Hippocampal formation (tissue), 2 donors: ENCODE measurements at regions not wholly inside any gene's neighbourhood (a gene's known extent, or its start where the extent isn't known, plus 50 kb on each side); places are given as distances from the start of the nearest gene placed in this dataset.
A peak's percentile ranks its signal among the peaks of the same experiment; 100 is the strongest.
"Not testable (repeated sequence)": the region's sequence is repeated elsewhere in the genome, so short reads cannot be mapped to it uniquely, and the experiment has no call there.

ENCODE experiments used
- DNase-seq, 2 donors: peaks; one replicate each; lab custom pipeline; 2025; lab: John Stamatoyannopoulos, UW

DNA sequence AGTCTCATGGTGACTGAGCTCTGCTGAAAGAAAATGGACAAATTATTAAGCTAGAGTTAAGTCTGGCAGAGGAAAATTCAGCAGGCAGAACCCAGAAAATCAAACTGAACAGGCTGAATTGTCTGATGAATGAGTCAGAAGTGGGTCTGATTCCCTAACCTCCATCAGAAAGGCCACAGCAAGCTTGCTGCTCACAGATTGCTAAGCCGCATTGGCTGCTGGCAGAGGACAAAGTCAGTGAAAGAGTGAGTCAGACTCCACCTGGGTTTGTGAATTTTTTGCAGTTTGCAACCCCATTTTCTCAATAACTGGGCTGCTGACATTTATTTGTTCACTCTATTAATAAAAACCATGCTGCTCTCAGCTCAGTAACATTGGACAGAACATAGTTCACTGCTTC is 191.3 kb downstream of the EPM2A start:
- no peak for DNase-seq

DNA sequence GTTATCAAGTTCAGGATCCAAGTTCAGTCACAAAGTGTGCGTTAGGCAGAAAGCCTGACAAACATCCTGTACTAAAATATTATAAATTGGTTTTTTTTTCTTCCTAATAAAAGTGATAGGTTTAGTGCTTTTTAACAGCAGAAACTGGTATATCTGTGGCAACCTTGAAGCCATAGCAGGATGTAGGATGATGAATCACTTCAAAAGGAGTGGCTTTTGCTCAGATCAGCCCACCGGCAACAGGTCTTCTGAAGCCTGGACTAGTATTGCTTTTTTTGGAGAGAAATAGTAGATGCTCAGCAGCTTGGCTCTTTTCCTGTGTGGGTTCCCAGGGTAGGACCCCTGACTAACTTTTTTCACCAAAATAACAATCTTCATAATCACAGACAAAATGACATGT is 190.8 kb downstream of the EPM2A start:
- DNase-seq, result no peak

DNA sequence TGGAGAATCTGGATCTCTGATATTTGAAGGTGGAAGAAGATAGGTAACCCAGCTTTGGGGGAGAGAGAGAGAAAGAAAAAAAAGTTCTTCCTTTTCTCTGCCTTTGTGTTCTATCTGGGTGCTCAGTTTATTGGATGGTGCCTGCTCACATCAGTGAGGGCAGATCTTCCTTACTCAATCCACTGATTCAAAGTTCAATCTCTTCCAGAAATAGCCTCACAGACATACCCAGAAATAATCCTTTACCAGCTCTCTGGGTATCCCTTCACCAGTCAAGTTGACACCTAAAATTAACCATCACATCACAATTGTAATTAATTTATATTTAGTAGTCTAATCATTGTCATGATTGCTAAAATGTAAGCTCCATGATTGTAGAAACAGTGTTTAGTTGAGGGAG is 189.1 kb downstream of the EPM2A start:
- no peak for DNase-seq

DNA sequence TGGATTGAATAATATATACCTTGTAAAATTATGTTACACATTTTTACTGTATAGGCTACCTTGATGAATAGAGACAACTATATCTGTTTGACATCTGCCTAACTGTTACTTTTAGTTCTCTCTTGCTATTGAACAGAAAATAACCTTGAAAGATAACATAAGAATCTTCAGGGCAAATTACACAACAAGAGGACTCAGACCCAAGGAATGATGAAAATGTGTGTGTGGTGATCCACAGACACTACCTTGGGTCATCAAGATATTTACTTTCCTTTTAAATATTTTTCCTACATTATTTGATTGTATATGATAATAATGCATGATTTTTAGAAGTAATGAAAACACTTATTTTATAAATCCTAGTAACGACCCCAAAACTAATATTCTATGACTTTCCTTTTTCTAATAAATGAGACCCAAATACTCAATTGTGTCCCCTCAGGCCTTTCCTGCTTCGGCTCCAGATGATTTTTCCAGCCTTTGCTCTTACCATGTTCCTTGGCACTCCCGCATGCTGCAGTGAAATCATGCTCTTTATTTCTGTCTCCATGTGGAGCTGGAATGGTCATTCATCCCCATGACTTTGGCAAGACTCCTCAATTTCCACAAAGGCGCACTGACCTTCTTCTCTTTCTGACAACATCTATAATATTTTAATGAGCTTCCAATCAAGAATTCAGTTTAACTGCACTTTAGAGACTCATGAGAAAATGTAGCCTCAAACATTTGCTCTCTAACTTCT is 187.6 kb downstream of the EPM2A start:
- peak; percentile 16 to 72 for DNase-seq

DNA sequence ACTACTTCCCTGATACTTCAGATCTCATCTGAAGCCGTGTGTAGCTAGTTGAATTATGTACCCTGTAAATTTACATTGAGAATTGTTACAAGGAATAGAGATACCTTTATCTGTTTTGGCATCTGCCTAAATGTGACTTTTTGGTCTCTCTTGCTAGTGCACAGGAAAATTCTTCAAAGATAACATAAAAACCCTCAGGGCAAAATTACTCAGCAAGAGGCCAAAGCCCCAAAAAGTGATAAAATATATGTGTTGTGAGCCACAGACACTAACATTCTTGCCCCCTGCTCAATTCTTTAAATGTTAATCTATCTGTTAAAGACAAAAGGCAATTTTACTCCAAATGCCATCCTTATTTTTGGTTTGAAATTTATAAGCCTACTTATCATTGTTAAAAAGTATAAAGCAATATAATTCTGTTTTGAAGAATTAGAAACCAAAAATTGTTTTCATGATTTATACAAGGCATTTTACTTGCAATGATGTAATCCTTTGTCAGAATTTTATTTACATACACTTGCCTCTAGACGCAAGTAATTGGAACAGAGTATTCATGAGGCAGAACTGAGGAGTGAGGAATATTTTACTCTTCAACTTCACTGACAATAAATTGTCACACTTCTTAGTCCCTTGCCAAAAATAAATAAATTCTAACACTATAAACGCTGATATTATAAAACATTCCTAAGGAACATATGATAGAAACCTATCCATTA is 186.2 kb downstream of the EPM2A start:
- DNase-seq, result no peak

DNA sequence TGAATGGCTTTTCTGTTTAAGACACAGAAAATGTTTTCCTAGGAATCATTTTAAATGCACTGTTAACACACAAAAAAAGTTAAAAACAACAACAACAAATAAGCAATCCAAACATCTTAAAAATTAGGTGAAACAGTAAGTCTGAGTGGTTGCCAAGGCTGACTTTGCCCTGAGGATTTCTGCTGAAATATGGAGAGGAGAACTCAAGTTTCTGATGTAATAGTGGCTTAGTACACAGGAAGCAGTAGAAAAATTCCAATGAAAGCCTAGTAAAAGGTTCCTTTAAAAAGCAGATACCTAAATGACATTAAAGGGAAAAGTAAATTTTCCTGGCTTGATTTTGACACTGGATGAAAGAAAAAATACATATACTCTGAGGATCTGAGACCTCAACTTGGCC is 184.2 kb downstream of the EPM2A start:
- no peak for DNase-seq

DNA sequence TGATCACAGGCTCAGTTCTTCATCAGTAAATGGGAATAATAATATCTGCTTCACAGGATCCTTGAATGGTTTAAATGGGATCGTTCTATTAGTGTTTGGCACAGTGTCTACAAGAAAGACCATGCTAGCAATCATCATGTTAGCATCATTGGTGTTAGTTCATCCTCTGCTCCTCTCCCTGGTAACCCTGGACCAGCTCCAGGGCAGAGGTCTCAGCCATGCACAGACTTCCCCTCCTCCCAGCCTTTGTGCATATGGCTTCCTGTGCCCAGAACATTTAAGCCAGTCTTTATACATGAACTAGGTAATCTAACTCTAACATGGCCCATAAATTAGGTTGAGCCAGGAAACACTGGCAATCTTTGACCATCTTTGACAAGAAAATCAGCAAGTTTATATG is 180.2 kb downstream of the EPM2A start:
- no peak for DNase-seq

DNA sequence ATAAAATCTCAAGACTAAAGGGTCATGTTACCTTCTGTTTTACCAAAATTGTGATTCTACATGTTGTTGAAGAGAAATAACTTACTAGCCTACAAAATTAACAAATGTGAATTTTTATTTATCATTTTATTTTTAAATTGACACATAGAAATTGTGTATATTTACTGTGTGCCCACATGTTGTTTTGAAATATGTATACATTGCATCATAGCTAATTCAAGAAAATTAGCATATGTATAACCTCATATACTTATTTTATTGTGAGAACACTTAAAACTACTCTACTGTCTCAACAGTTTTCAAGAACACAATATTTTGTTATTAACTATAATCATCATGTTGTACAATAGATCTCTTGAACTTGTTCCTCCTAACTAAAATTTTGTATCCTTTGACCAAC is 177.8 kb downstream of the EPM2A start:
- no peak for DNase-seq

DNA sequence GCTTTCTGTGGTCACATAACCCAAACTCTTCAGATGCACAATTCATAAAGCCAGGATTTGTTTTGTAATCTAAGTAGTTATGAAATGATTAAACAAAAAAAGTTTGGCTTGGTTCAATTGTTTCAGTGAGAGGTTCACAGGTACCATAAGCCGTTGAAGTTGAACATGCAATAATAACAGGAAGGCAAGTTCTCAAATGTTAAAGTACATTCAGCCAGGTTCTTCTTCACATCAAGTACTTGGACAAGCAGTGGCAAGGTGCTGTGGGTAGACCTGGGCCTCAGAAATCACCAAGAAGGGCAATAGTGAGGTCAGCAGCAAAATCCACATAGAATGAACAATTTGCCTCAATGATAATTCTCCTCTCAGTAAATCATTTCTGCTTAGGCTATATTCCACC is 175.5 kb downstream of the EPM2A start:
- DNase-seq, result no peak

DNA sequence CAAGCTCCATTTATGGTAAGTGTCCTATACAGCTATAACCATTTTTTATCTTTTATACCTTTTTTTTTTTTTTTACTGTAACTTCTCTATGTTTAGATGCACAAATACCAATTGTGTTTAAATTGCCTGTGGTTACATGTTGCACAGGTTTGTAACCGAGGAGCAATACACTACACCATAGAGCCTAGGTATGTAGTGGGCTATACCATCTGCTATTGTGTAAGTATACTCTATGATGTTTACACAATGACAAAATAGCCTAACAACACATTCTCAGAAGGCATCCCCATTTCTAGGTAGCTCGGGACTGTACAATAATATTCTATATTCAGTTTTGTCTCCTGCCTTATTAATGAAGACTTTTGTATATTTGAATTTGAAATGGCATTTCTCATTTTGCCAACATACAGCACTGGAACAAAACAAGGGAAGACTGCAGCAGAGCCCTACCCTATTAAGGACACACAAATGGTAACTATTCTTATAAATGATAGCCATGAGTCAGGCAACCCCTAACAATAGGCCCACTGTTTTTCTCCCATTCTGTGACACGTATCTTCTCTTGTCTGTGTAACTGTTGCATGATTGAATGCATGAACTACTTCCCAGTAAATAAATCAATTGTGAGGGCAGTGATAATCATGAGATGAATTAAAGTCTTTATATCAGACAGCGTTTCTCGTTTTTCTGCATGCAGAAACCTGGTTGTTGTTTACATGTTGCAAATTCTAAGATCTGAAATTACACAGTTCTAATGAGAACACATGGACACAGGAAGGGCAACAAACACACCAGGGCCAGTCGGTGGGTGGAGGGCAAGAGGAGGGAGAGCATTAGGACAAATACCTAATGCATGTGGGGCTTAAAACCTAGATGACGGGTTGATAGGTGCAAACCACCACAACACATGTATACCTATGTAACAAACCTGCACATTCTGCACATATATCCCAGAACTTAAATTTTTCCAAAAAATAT is 173.9 kb downstream of the EPM2A start:
- DNase-seq, result peak in 1 of 2 donors; percentile 39

DNA sequence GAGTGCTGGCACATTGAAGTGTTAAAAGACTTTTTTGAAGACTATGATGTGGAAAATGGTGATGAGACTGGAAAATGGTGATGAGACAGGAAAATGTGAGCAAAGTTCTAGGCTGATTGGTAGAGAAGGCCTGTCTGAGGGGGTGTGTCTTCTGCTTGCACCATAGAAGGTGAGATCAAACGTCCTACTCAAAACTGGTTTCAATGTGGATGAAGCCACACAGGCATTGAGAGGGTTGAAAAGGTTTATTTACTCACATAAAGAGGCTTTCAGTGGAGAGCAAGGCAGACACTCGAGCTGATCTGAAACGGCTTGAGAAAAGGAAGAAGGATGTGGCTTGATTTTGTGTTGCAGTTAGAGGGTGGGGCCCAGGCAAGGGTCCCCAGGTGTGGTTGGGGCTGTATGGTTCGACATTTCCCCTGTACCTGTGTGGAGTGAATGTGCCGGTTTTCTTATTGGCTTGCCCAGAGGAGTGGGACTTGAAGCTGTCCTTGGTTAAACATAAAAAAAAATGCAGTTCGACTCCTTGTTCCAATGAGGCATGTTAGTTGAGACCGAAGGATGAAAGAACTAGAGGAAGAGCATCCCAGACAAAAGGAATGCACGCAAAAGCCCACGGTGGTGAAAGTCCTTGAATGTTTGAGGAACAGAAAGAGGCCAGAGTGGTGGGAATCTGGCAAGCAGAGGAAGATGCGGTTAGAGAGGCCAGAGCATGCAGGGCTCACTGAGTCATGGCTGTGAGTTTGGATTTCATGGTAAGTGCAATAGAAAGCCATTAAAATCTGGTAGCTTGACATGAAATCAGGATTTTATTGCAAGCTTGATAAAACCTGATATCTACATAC is 172.3 kb downstream of the EPM2A start:
- no peak for DNase-seq

DNA sequence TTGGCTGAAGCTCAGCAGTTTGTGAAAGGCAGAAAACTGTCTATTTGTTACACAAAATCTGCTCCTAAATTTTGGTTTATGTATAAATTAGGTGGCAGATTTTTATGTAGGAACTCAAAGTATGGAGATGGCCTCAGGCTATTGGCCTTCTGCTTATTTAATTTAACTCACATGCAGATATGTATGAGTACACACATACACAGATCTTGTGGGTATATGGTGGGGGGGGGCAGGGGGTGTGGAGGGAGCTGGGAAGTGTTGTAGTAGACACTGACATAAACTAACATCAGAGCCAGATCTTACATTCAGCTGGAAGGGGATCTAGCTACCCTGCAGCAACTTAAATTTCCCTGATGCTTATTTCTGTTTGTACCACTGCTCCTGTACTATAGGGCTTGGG is 170.8 kb downstream of the EPM2A start:
- DNase-seq, result no peak

DNA sequence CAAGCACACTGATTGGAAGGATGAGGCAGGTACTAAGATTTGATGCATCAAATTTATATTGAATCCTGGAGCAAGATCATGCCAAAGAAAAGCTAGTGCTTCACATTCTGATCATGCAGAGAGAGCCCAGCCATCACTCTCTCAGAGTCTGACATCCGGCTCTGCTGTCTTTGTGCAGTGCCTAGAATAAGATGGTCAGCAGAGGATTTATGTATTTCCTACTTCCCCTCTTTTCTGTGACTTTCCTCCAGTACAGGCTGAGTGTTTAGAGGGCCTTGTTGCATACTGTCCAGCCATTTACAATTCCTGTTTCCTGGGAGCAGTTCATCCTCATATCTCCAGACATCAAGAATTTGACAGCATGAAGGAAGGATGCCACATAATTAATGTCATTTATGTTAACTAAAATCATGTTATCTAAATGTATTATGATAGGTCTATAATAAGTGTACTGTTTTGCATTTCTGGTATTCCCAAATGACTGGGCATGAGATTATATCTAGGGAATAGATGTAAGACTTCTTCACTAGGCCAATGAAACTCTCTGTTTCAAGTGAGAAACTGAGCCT is 167.6 kb downstream of the EPM2A start:
- no peak for DNase-seq

DNA sequence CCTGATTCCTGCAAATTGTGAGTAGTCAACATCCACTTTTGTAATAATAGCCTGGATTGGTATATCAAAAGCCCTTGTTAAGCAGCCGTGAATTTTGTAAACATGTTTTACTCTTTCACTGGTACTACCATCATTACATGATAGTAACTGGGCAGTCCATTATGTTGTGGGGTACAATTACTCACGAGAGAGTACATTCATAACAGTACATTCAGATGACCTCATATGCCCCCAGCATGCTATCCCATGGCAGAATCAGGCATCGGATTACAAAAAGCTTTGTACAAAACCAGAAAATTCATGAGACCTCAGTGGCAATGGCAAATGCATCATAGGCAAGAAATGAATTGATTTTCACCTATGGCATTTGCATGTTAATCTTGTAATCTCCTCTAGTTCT is 166.2 kb downstream of the EPM2A start:
- no peak for DNase-seq

DNA sequence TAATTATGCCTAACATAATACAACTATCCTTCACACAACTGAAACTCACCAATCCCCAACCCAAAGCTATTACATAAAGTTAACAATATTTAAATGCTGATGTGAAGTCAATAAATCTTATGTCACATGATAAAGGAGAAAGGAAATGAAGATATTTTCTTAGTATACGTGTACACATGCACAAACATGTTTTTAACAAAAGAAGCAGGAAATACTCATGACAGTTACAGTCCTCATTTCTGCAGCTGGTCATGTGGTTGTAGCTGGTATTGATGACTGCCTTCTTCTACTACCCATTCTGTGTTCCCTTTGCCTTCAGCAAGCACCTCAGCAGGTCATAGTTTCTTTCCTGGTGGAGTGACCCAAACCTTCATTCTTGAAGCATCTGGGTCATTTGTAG is 165.0 kb downstream of the EPM2A start:
- DNase-seq, result not testable (repeated sequence)

DNA sequence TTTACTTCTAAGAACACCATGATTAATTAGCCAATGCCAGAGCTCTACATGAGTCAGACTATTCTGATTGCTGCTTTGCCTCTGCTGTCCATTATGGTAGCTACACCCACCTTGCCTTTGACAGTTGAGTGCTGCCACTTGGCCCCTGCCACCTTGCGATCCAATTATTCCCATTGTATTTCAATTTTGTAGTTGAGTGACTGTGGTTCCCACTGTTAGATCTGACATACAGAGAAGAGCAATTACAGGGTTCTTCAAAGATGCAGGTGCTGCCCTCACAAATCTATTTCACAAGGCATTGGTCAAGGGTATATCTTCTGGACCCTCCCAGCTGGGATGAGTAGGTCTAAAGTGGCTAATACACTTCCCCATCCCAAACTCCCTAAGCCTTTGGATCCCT is 161.1 kb downstream of the EPM2A start:
- not testable (repeated sequence) for DNase-seq
